ENCODE measurements at regions not wholly inside any gene's neighbourhood (a gene's known extent, or its start where the extent isn't known, plus 50 kb on each side); places are given as distances from the start of the nearest gene placed in this dataset.

DNA sequence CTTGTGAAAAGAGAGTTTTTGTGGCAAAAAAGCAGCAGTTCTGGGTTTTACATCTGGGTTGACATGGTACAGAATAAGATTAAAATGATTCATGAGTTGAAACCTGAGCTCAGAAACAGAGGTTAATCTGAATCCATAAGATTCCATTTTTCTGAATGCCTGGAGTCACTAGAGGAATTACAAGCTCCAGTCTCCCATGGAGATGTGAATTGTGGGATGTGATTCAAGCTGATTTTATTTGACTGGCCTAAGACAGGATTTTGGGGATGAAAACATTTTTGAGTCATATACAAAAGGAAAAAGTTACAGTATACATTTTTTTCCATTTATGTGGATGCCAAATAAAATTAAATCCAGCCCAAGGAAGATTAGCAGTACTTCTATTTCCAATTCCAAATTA lies 161.1 kb downstream of the RBM46 start:
- TF ChIP-seq, protein P1, sequence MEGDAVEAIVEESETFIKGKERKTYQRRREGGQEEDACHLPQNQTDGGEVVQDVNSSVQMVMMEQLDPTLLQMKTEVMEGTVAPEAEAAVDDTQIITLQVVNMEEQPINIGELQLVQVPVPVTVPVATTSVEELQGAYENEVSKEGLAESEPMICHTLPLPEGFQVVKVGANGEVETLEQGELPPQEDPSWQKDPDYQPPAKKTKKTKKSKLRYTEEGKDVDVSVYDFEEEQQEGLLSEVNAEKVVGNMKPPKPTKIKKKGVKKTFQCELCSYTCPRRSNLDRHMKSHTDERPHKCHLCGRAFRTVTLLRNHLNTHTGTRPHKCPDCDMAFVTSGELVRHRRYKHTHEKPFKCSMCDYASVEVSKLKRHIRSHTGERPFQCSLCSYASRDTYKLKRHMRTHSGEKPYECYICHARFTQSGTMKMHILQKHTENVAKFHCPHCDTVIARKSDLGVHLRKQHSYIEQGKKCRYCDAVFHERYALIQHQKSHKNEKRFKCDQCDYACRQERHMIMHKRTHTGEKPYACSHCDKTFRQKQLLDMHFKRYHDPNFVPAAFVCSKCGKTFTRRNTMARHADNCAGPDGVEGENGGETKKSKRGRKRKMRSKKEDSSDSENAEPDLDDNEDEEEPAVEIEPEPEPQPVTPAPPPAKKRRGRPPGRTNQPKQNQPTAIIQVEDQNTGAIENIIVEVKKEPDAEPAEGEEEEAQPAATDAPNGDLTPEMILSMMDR (IDR thresholded peaks at IDR 0.05; ENCODE audit: low read depth, low read length, poor library complexity, severe bottlenecking), result no peak
- no peak for TF ChIP-seq EZH2phosphoT487 (IDR thresholded peaks at IDR 0.05; ENCODE audit: borderline replicate concordance, low read length)
